GM23338 (cell line): ENCODE measurements at regions not wholly inside any gene's neighbourhood (a gene's known extent, or its start where the extent isn't known, plus 50 kb on each side); places are given as distances from the start of the nearest gene placed in this dataset.

ENCODE experiments used
- ATAC-seq: fragments of 200-7000 bp; cut with Tn5 transposase; 3 replicates; pipeline ENCODE4 v1.9.1; 2020
- DNase-seq: peaks from one replicate; pipeline ENCODE4 v3.0.0-alpha.2; 2015; ENCODE audit warnings: low spot score
- H2AFZ ChIP-seq: fragments of 200-600 bp; sonication (generic); 2 replicates; pipeline ENCODE4 v1.8.0; 2016; ENCODE audit warnings: antibody characterized with exemption, mild to moderate bottlenecking, moderate library complexity
- H3F3A ChIP-seq: fragments of 200-600 bp; sonication (generic); replicated peaks from 2 replicates; pipeline ENCODE4 v1.8.0; 2017; ENCODE audit warnings: antibody characterized with exemption, mixed run types, low read depth
- H3K27ac ChIP-seq: fragments of 200-600 bp; sonication (generic); 2 replicates; pipeline ENCODE4 v1.6.1; 2016; ENCODE audit warnings: low read depth
- H3K27me3 ChIP-seq: fragments of 200-600 bp; sonication (generic); 2 replicates; pipeline ENCODE4 v1.8.0; 2016; ENCODE audit warnings: mild to moderate bottlenecking, mixed run types, moderate library complexity; ENCODE audit not compliant: insufficient read depth
- H3K36me3 ChIP-seq: fragments of 200-600 bp; sonication (generic); 2 replicates; pipeline ENCODE4 v1.8.0; 2016; ENCODE audit warnings: mild to moderate bottlenecking; ENCODE audit not compliant: insufficient read depth
- H3K4me1 ChIP-seq: fragments of 200-600 bp; sonication (generic); 2 replicates; pipeline ENCODE4 v1.8.0; 2016; ENCODE audit warnings: mild to moderate bottlenecking, moderate library complexity; ENCODE audit not compliant: insufficient read depth
- H3K4me2 ChIP-seq: fragments of 200-600 bp; sonication (generic); 2 replicates; pipeline ENCODE4 v1.7.1; 2017; ENCODE audit warnings: mixed run types
- H3K4me3 ChIP-seq: fragments of 200-600 bp; sonication (generic); 2 replicates; pipeline ENCODE4 v1.6.1; 2016; ENCODE audit warnings: mixed run types
- H3K79me2 ChIP-seq: fragments of 200-600 bp; sonication (generic); replicated peaks from 2 replicates; pipeline ENCODE4 v1.8.0; 2017; ENCODE audit warnings: mild to moderate bottlenecking; ENCODE audit not compliant: insufficient read depth
- H3K9me2 ChIP-seq: fragments of 200-600 bp; sonication (generic); 2 replicates; pipeline ENCODE4 v1.8.0; 2017; ENCODE audit not compliant: insufficient read depth
- H4K20me1 ChIP-seq: fragments of 200-600 bp; sonication (generic); replicated peaks from 2 replicates; pipeline ENCODE4 v1.8.0; 2017; ENCODE audit warnings: mild to moderate bottlenecking; ENCODE audit not compliant: insufficient read depth
- H3K27ac Mint-ChIP-seq: 2 replicates; pipeline ENCODE4 v1.8.0; 2020; ENCODE audit warnings: inconsistent platforms, mild to moderate bottlenecking, moderate library complexity, mixed read lengths
- H3K27me3 Mint-ChIP-seq: 3 replicates; pipeline ENCODE4 v1.8.0; 2022; ENCODE audit warnings: low read depth, mild to moderate bottlenecking, moderate library complexity, mixed read lengths, inconsistent platforms; ENCODE audit not compliant: insufficient read depth, poor library complexity
- H3K36me3 Mint-ChIP-seq: 3 replicates; pipeline ENCODE4 v1.8.0; 2021; ENCODE audit warnings: low read depth, mild to moderate bottlenecking, inconsistent platforms, moderate library complexity, mixed read lengths
- H3K4me1 Mint-ChIP-seq: 3 replicates; pipeline ENCODE4 v1.8.0; 2020; ENCODE audit warnings: mild to moderate bottlenecking, inconsistent platforms, mixed read lengths
- H3K4me3 Mint-ChIP-seq: 3 replicates; pipeline ENCODE4 v1.8.0; 2021; ENCODE audit warnings: moderate library complexity, mild to moderate bottlenecking, inconsistent platforms, mixed read lengths
- H3K9me3 Mint-ChIP-seq: 3 replicates; pipeline ENCODE4 v1.8.0; 2020; ENCODE audit warnings: moderate library complexity, mild to moderate bottlenecking, inconsistent platforms, mixed read lengths
- CREB1 ChIP-seq: fragments of 250-450 bp; sonication (Bioruptor Pico); IDR thresholded peaks from 2 replicates; pipeline ENCODE4 v1.5.0; 2020; ENCODE audit warnings: low read depth, mild to moderate bottlenecking, moderate library complexity
- CTCF ChIP-seq, 2 experiments: fragments of 200-600 bp in 1 of 2; sonication (generic) in 1 of 2; conservative IDR thresholded peaks; 2 replicates each; pipeline versions ENCODE4 v1.5.1 to v1.6.1; 2016 to 2017; ENCODE audit warnings: antibody characterized with exemption in 2 of 2, low read depth in 2 of 2, mild to moderate bottlenecking in 2 of 2, moderate library complexity in 1 of 2
- ETS1 ChIP-seq: IDR thresholded peaks from 2 replicates; pipeline ENCODE4 v1.6.1; 2016; ENCODE audit warnings: antibody characterized with exemption
- EZH2 ChIP-seq: fragments of 200-600 bp; sonication (generic); IDR thresholded peaks from one replicate; pipeline ENCODE4 v1.8.0; 2017; ENCODE audit warnings: antibody characterized with exemption, mild to moderate bottlenecking, low read depth; ENCODE audit not compliant: unreplicated experiment
- POLR2AphosphoS5 ChIP-seq: IDR thresholded peaks from 2 replicates; pipeline ENCODE4 v1.6.1; 2016; ENCODE audit warnings: antibody characterized with exemption, low read depth
- REST ChIP-seq: IDR thresholded peaks from one replicate; pipeline ENCODE4 v1.6.1; 2018; ENCODE audit warnings: antibody characterized with exemption; ENCODE audit not compliant: unreplicated experiment
- STAT1 ChIP-seq: IDR thresholded peaks from one replicate; pipeline ENCODE4 v1.6.1; 2016; ENCODE audit warnings: antibody characterized with exemption; ENCODE audit not compliant: unreplicated experiment
- ZNF114 ChIP-seq: fragments of 250-450 bp; sonication (Bioruptor Pico); IDR thresholded peaks from 2 replicates; pipeline ENCODE4 v1.5.0; 2020; ENCODE audit warnings: mild to moderate bottlenecking, moderate library complexity

- TF ChIP-seq CTCF (conservative IDR thresholded peaks at IDR 0.05; ENCODE audit: low read depth in 2 of 2) (no peak), ZNF114 (CRISPR knock-in tag) (no peak), REST (no peak), ETS1 (no peak), CREB1 (CRISPR knock-in tag) (no peak)
Observed at GRCh38 chr12:131280426-131280825, 326.7 kb downstream of the ADGRD1 start (continued).

- H3K27ac Mint-ChIP-seq, result no peak overlapping the region
- Histone ChIP-seq H3K9me2 (no peaks in the 10 kb centered on the region), H3K4me1 (no peaks in the 10 kb centered on the region), H3K27ac (no peak overlapping the region), H3K4me2 (no peak overlapping the region), H2AFZ (no peak overlapping the region), H3K4me3 (no peak overlapping the region), H3K36me3 (no peaks in the 10 kb centered on the region), H3F3A (no peaks in the 10 kb centered on the region), H4K20me1 (no peaks in the 10 kb centered on the region), H3K27me3 (no peaks in the 10 kb centered on the region), H3K79me2 (no peaks in the 10 kb centered on the region)
- peaks cover 2% of the 10 kb centered on the region; the same call in 1 of the 3 replicates for H3K9me3 Mint-ChIP-seq
- no peak for TF ChIP-seq POLR2AphosphoS5
- TF ChIP-seq EZH2, result no peak
- no peak for TF ChIP-seq STAT1
- TF ChIP-seq REST, result no peak
- no peak for TF ChIP-seq ZNF114 (CRISPR knock-in tag)
- no peak overlapping the region for H3K4me3 Mint-ChIP-seq
- ATAC-seq, result no peak
- H3K4me1 Mint-ChIP-seq, result peaks cover 9% of the 10 kb centered on the region
- no peak for DNase-seq
- no peaks in the 10 kb centered on the region; the same call in 2 of the 3 replicates for H3K36me3 Mint-ChIP-seq
- peaks cover 7% of the 10 kb centered on the region for H3K27me3 Mint-ChIP-seq
Observed at GRCh38 chr12:131281016-131281415, 327.3 kb downstream of the ADGRD1 start.
